ENCODE measurements at regions not wholly inside any gene's neighbourhood (a gene's known extent, or its start where the extent isn't known, plus 50 kb on each side); places are given as distances from the start of the nearest gene placed in this dataset.

GRCh38 chr2:19759880-19760279 lies 141.9 kb downstream of the TTC32 start:
- TF ChIP-seq FOXC1 (CRISPR knock-in tag; IDR thresholded peaks at IDR 0.05; ENCODE audit: borderline replicate concordance) (no peak), ZNF326 (CRISPR knock-in tag; IDR thresholded peaks at IDR 0.05; ENCODE audit: borderline replicate concordance) (no peak), MAZ (IDR thresholded peaks at IDR 0.05; ENCODE audit: borderline replicate concordance, low read depth, low read length) (no peak), MAZ (CRISPR knock-in tag; IDR thresholded peaks at IDR 0.05; ENCODE audit: low read depth) (no peak), BRD4 (CRISPR knock-in tag; IDR thresholded peaks at IDR 0.05) (no peak), KAT7 (CRISPR knock-in tag; IDR thresholded peaks at IDR 0.05; ENCODE audit: borderline replicate concordance) (no peak), IRF2 (CRISPR knock-in tag; IDR thresholded peaks at IDR 0.05) (no peak), NR1H2 (CRISPR knock-in tag; IDR thresholded peaks at IDR 0.05; ENCODE audit: borderline replicate concordance, low read depth) (no peak), MTA3 (CRISPR knock-in tag; IDR thresholded peaks at IDR 0.05) (no peak)
- TF ChIP-seq, protein P1, sequence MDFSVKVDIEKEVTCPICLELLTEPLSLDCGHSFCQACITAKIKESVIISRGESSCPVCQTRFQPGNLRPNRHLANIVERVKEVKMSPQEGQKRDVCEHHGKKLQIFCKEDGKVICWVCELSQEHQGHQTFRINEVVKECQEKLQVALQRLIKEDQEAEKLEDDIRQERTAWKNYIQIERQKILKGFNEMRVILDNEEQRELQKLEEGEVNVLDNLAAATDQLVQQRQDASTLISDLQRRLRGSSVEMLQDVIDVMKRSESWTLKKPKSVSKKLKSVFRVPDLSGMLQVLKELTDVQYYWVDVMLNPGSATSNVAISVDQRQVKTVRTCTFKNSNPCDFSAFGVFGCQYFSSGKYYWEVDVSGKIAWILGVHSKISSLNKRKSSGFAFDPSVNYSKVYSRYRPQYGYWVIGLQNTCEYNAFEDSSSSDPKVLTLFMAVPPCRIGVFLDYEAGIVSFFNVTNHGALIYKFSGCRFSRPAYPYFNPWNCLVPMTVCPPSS (IDR thresholded peaks at IDR 0.05): no peak
- TF ChIP-seq, protein P2, sequence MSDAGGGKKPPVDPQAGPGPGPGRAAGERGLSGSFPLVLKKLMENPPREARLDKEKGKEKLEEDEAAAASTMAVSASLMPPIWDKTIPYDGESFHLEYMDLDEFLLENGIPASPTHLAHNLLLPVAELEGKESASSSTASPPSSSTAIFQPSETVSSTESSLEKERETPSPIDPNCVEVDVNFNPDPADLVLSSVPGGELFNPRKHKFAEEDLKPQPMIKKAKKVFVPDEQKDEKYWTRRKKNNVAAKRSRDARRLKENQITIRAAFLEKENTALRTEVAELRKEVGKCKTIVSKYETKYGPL (CRISPR knock-in tag; IDR thresholded peaks at IDR 0.05): no peak
- TF ChIP-seq, protein P3, sequence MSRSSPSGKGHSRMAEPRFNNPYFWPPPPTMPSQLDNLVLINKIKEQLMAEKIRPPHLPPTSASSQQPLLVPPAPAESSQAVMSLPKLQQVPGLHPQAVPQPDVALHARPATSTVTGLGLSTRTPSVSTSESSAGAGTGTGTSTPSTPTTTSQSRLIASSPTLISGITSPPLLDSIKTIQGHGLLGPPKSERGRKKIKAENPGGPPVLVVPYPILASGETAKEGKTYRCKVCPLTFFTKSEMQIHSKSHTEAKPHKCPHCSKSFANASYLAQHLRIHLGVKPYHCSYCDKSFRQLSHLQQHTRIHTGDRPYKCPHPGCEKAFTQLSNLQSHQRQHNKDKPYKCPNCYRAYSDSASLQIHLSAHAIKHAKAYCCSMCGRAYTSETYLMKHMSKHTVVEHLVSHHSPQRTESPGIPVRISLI (CRISPR knock-in tag; IDR thresholded peaks at IDR 0.05; ENCODE audit: borderline replicate concordance): no peak

Data from HepG2 (cell line).